SU-DHL-6 (cell line): ENCODE measurements at regions not wholly inside any gene's neighbourhood (a gene's known extent, or its start where the extent isn't known, plus 50 kb on each side); places are given as distances from the start of the nearest gene placed in this dataset.

Source experiments
- H2AFZ ChIP-seq: fragments of 200-600 bp; sonication (generic); 2 replicates; pipeline ENCODE4 v1.6.1; 2014; ENCODE audit warnings: low read depth, mild to moderate bottlenecking, moderate library complexity, mixed read lengths, antibody characterized with exemption, low read length; ENCODE audit not compliant: severe bottlenecking
- H3F3A ChIP-seq: fragments of 200-600 bp; shearing (Covaris generic); 2 replicates; pipeline ENCODE4 v1.6.0; 2016; ENCODE audit warnings: antibody characterized with exemption, mild to moderate bottlenecking; ENCODE audit not compliant: insufficient read depth
- H3K27ac ChIP-seq: fragments of 200-600 bp; sonication (generic); 2 replicates; pipeline ENCODE4 v1.5.1; 2016; ENCODE audit warnings: low read depth, mild to moderate bottlenecking, low read length, moderate library complexity, mixed read lengths
- H3K27me3 ChIP-seq: fragments of 200-600 bp; sonication (generic), shearing (Covaris generic); 2 replicates; pipeline ENCODE4 v1.6.0; 2014; ENCODE audit warnings: mild to moderate bottlenecking, low read length
- H3K36me3 ChIP-seq: fragments of 200-600 bp; sonication (generic); 2 replicates; pipeline ENCODE4 v1.6.1; 2014; ENCODE audit warnings: mild to moderate bottlenecking, low read length, mixed read lengths
- H3K4me2 ChIP-seq: fragments of 300-600, 200-600 bp; shearing (Covaris generic), sonication (generic); 2 replicates; pipeline ENCODE4 v1.6.0; 2014; ENCODE audit warnings: low read length, low read depth, mild to moderate bottlenecking; ENCODE audit not compliant: poor library complexity, severe bottlenecking
- H3K4me3 ChIP-seq: fragments of 200-600 bp; sonication (generic); 2 replicates; pipeline ENCODE4 v1.5.1; 2014; ENCODE audit warnings: antibody characterized with exemption, low read length, mild to moderate bottlenecking, mixed read lengths; ENCODE audit not compliant: insufficient read depth, poor library complexity, severe bottlenecking
- H3K79me2 ChIP-seq: fragments of 200-600 bp; sonication (generic); 2 replicates; pipeline ENCODE4 v1.6.1; 2014; ENCODE audit warnings: mild to moderate bottlenecking, low read length, moderate library complexity; ENCODE audit not compliant: insufficient read depth
- H3K9ac ChIP-seq: fragments of 200-600 bp; sonication (generic); 2 replicates; pipeline ENCODE4 v1.7.0; 2014; ENCODE audit warnings: mild to moderate bottlenecking, low read length
- H3K9me2 ChIP-seq: fragments of 200-600 bp; sonication (generic); replicated peaks from 2 replicates; pipeline ENCODE4 v1.6.1; 2014; ENCODE audit warnings: low read length; ENCODE audit not compliant: insufficient read depth
- H3K9me3 ChIP-seq: fragments of 200-600 bp; sonication (generic); 2 replicates; pipeline ENCODE4 v1.6.1; 2014; ENCODE audit warnings: low read length, mixed read lengths; ENCODE audit not compliant: insufficient read depth
- H4K20me1 ChIP-seq: fragments of 200-600 bp; sonication (generic); 2 replicates; pipeline ENCODE4 v1.6.1; 2014; ENCODE audit warnings: low read depth, mild to moderate bottlenecking, antibody characterized with exemption, low read length, moderate library complexity, mixed read lengths
- CTCF ChIP-seq: fragments of 200-600 bp; sonication (generic); IDR thresholded peaks from one replicate; pipeline ENCODE4 v1.5.1; 2017; ENCODE audit warnings: antibody characterized with exemption, mild to moderate bottlenecking, low read length, moderate library complexity; ENCODE audit not compliant: insufficient read depth, poor library complexity, severe bottlenecking
- EZH2phosphoT487 ChIP-seq: fragments of 200-600 bp; sonication (generic), shearing (Covaris generic); conservative IDR thresholded peaks from 2 replicates; pipeline ENCODE4 v1.6.1; 2018; ENCODE audit warnings: mild to moderate bottlenecking, antibody characterized with exemption, low read length, moderate library complexity, mixed read lengths

- Histone ChIP-seq H3K79me2 (no peaks in the 10 kb centered on the region), H3K9ac (no peak overlapping the region), H4K20me1 (no peaks in the 10 kb centered on the region), H3K27ac (no peak overlapping the region), H3K9me2 (no peaks in the 10 kb centered on the region), H3F3A (no peaks in the 10 kb centered on the region), H3K36me3 (no peaks in the 10 kb centered on the region), H3K27me3 (no peaks in the 10 kb centered on the region), H3K9me3 (no peaks in the 10 kb centered on the region), H3K4me2 (no peak overlapping the region), H3K4me3 (no peak overlapping the region), H2AFZ (no peak overlapping the region)
- no peak for TF ChIP-seq CTCF
- TF ChIP-seq EZH2phosphoT487: no peak
Observed at GRCh38 chr20:19934792-19935491, 82.2 kb upstream of the NAA20 start.

GRCh38 chr20:19935842-19936241 lies 81.3 kb upstream of the NAA20 start:
- Histone ChIP-seq H3F3A (no peaks in the 10 kb centered on the region), H3K9me2 (no peaks in the 10 kb centered on the region), H2AFZ (no peak overlapping the region), H3K4me2 (no peak overlapping the region), H3K36me3 (no peaks in the 10 kb centered on the region), H4K20me1 (no peaks in the 10 kb centered on the region), H3K27me3 (no peaks in the 10 kb centered on the region), H3K27ac (no peak overlapping the region), H3K9ac (no peak overlapping the region), H3K79me2 (no peaks in the 10 kb centered on the region), H3K9me3 (no peaks in the 10 kb centered on the region), H3K4me3 (no peak overlapping the region)
- no peak for TF ChIP-seq CTCF

- Histone ChIP-seq H2AFZ (no peak overlapping the region), H3K27ac (no peak overlapping the region)
Observed at GRCh38 chr20:19936466-19937200, 80.5 kb upstream of the NAA20 start.

More at GRCh38 chr20:19936466-19937200, 80.5 kb upstream of the NAA20 start:
- no peaks in the 10 kb centered on the region for H3K9me3 ChIP-seq
- H3K9ac ChIP-seq: no peak overlapping the region
- H3K4me2 ChIP-seq: no peak overlapping the region
- H4K20me1 ChIP-seq: no peaks in the 10 kb centered on the region
- no peaks in the 10 kb centered on the region for H3K36me3 ChIP-seq
- H3K4me3 ChIP-seq: no peak overlapping the region
- no peaks in the 10 kb centered on the region for H3F3A ChIP-seq
- TF ChIP-seq EZH2phosphoT487: no peak
- TF ChIP-seq CTCF: no peak
- no peaks in the 10 kb centered on the region for H3K9me2 ChIP-seq
- no peaks in the 10 kb centered on the region for H3K27me3 ChIP-seq
- no peaks in the 10 kb centered on the region for H3K79me2 ChIP-seq
